Ovary (tissue), 3 donors: ENCODE measurements at regions not wholly inside any gene's neighbourhood (a gene's known extent, or its start where the extent isn't known, plus 50 kb on each side); places are given as distances from the start of the nearest gene placed in this dataset.
"Not testable (repeated sequence)": the region's sequence is repeated elsewhere in the genome, so short reads cannot be mapped to it uniquely, and the experiment has no call there.

Experiments
- CTCF ChIP-seq, 3 donors: fragments of 450-650 bp in 2 of 3; fragments of 200-600 bp in 1 of 3; IDR thresholded peaks; one replicate each; pipeline versions ENCODE4 v1.5.1 to v1.8.0; 2016 to 2022; ENCODE audit warnings: antibody characterized with exemption in 3 of 3, mild to moderate bottlenecking in 1 of 3
- EP300 ChIP-seq: sonication (generic); formaldehyde crosslinking; IDR thresholded peaks from one replicate; pipeline ENCODE4 v1.6.1; 2017; ENCODE audit warnings: antibody characterized with exemption
- donor health status: DM: no; HTN: no; CAD: no.

GRCh38 chr6:58406659-58407058 lies 1089.2 kb downstream of the PRIM2 start:
- TF ChIP-seq CTCF (IDR thresholded peaks at IDR 0.05); EP300: not testable (repeated sequence)
